IgD-negative memory B cell (primary cell): ENCODE measurements at regions not wholly inside any gene's neighbourhood (a gene's known extent, or its start where the extent isn't known, plus 50 kb on each side); places are given as distances from the start of the nearest gene placed in this dataset.

Experiments
- H3K27ac Mint-ChIP-seq, 3 donors: one replicate each; pipeline ENCODE4 v1.8.0; 2020 to 2022; ENCODE audit warnings: mild to moderate bottlenecking in 3 of 3, mixed read lengths in 3 of 3, moderate library complexity in 1 of 3
- H3K27me3 Mint-ChIP-seq: one replicate; pipeline ENCODE4 v1.8.0; 2021; ENCODE audit warnings: mixed read lengths
- H3K36me3 Mint-ChIP-seq: one replicate; pipeline ENCODE4 v1.8.0; 2020; ENCODE audit warnings: mild to moderate bottlenecking, mixed read lengths
- H3K4me1 Mint-ChIP-seq, 3 donors: one replicate each; pipeline ENCODE4 v1.8.0; 2020 to 2022; ENCODE audit warnings: mixed read lengths in 3 of 3, mild to moderate bottlenecking in 1 of 3
- H3K4me3 Mint-ChIP-seq, 4 donors: one replicate each; pipeline ENCODE4 v1.8.0; 2020 to 2022; ENCODE audit warnings: mild to moderate bottlenecking in 4 of 4, mixed read lengths in 4 of 4, moderate library complexity in 3 of 4
- H3K9me3 Mint-ChIP-seq, 3 donors: one replicate each; pipeline ENCODE4 v1.8.0; 2020 to 2021; ENCODE audit warnings: mixed read lengths in 3 of 3, mild to moderate bottlenecking in 1 of 3

GRCh38 chr3:194225988-194226663 is 90.2 kb downstream of the HES1 start:
- no peak overlapping the region for H3K4me3 Mint-ChIP-seq

GRCh38 chr3:194231929-194232832 is 96.2 kb downstream of the HES1 start:
- H3K4me3 Mint-ChIP-seq, result no peak overlapping the region
- peaks cover under 1 to 9% (median 4%) of the 10 kb centered on the region in 3 donors for H3K9me3 Mint-ChIP-seq
- H3K27me3 Mint-ChIP-seq, result peaks cover 16% of the 10 kb centered on the region
- no peak overlapping the region for H3K27ac Mint-ChIP-seq
- peaks cover under 1% of the 10 kb centered on the region for H3K36me3 Mint-ChIP-seq
- no peaks in the 10 kb centered on the region for H3K4me1 Mint-ChIP-seq

More at GRCh38 chr3:194225988-194226663, 90.2 kb downstream of the HES1 start:
- Mint-ChIP-seq H3K4me1 (peaks cover 0 to 10% (median 4%) of the 10 kb centered on the region in 3 donors), H3K9me3 (peaks cover 0 to 6% (median 5%) of the 10 kb centered on the region in 3 donors), H3K36me3 (peaks cover 2% of the 10 kb centered on the region), H3K27me3 (peaks cover 33% of the 10 kb centered on the region), H3K27ac (no peak overlapping the region)

GRCh38 chr3:194233150-194233549 is 97.2 kb downstream of the HES1 start:
- Mint-ChIP-seq H3K27ac (no peak overlapping the region), H3K4me3 (no peak overlapping the region), H3K4me1 (no peaks in the 10 kb centered on the region), H3K9me3 (peaks cover 0 to 11% (median 9%) of the 10 kb centered on the region in 3 donors), H3K36me3 (no peaks in the 10 kb centered on the region), H3K27me3 (peaks cover 16% of the 10 kb centered on the region)

GRCh38 chr3:194235160-194235559 is 99.2 kb downstream of the HES1 start:
- Mint-ChIP-seq H3K27me3 (peaks cover 15% of the 10 kb centered on the region), H3K36me3 (no peaks in the 10 kb centered on the region), H3K9me3 (peaks cover 0 to 9% (median 9%) of the 10 kb centered on the region in 3 donors), H3K27ac (no peak overlapping the region), H3K4me1 (no peaks in the 10 kb centered on the region), H3K4me3 (no peak overlapping the region)

GRCh38 chr3:194237110-194237509 is 101.2 kb downstream of the HES1 start:
- Mint-ChIP-seq H3K9me3 (peaks cover 0 to 9% (median 9%) of the 10 kb centered on the region in 3 donors), H3K4me3 (no peak overlapping the region), H3K27ac (no peak overlapping the region), H3K27me3 (peaks cover 10% of the 10 kb centered on the region), H3K4me1 (no peaks in the 10 kb centered on the region), H3K36me3 (no peaks in the 10 kb centered on the region)

GRCh38 chr3:194240766-194241165 is 104.8 kb downstream of the HES1 start:
- Mint-ChIP-seq H3K4me1 (no peaks in the 10 kb centered on the region), H3K4me3 (no peak overlapping the region), H3K36me3 (no peaks in the 10 kb centered on the region), H3K9me3 (peaks cover 0 to 9% (median 9%) of the 10 kb centered on the region in 3 donors), H3K27ac (peak overlapping the region in 1 of 3 donors; percentile 7), H3K27me3 (peaks cover 8% of the 10 kb centered on the region)

- Mint-ChIP-seq H3K36me3 (no peaks in the 10 kb centered on the region), H3K4me1 (no peaks in the 10 kb centered on the region), H3K9me3 (no peaks in the 10 kb centered on the region), H3K4me3 (no peak overlapping the region), H3K27ac (no peak overlapping the region), H3K27me3 (peaks cover 4% of the 10 kb centered on the region)
These were observed 107.4 kb downstream of the HES1 start for GRCh38 chr3:194243172-194243837.

GRCh38 chr3:194244167-194244566 is 107.0 kb downstream of the CPN2 start:
- H3K4me3 Mint-ChIP-seq, result no peak overlapping the region
- H3K4me1 Mint-ChIP-seq, result no peaks in the 10 kb centered on the region
- H3K36me3 Mint-ChIP-seq, result no peaks in the 10 kb centered on the region
- peak overlapping the region in 1 of 3 donors; percentile 73 for H3K27ac Mint-ChIP-seq
- peaks cover 3% of the 10 kb centered on the region for H3K27me3 Mint-ChIP-seq
- H3K9me3 Mint-ChIP-seq, result no peaks in the 10 kb centered on the region

GRCh38 chr3:194245474-194245873 is 105.7 kb downstream of the CPN2 start:
- Mint-ChIP-seq H3K4me3 (no peak overlapping the region), H3K27me3 (peaks cover 10% of the 10 kb centered on the region), H3K4me1 (no peaks in the 10 kb centered on the region), H3K36me3 (no peaks in the 10 kb centered on the region), H3K27ac (no peak overlapping the region), H3K9me3 (no peaks in the 10 kb centered on the region)

- Mint-ChIP-seq H3K27ac (no peak overlapping the region), H3K9me3 (no peaks in the 10 kb centered on the region), H3K4me1 (no peaks in the 10 kb centered on the region), H3K36me3 (no peaks in the 10 kb centered on the region), H3K4me3 (no peak overlapping the region), H3K27me3 (peaks cover 10% of the 10 kb centered on the region)
These were observed 105.1 kb downstream of the CPN2 start for GRCh38 chr3:194245975-194246561.

GRCh38 chr3:194246709-194247349 is 104.3 kb downstream of the CPN2 start:
- Mint-ChIP-seq H3K9me3 (no peaks in the 10 kb centered on the region), H3K36me3 (no peaks in the 10 kb centered on the region), H3K27ac (no peak overlapping the region), H3K27me3 (peaks cover 10% of the 10 kb centered on the region), H3K4me3 (no peak overlapping the region), H3K4me1 (no peaks in the 10 kb centered on the region)

GRCh38 chr3:194247350-194247740 is 103.8 kb downstream of the CPN2 start:
- Mint-ChIP-seq H3K9me3 (no peaks in the 10 kb centered on the region), H3K27ac (no peak overlapping the region), H3K27me3 (peaks cover 10% of the 10 kb centered on the region), H3K4me1 (no peaks in the 10 kb centered on the region), H3K4me3 (no peak overlapping the region), H3K36me3 (no peaks in the 10 kb centered on the region)

- H3K27ac Mint-ChIP-seq, result peak overlapping the region in 1 of 3 donors; percentile 11
- peaks cover 11% of the 10 kb centered on the region for H3K27me3 Mint-ChIP-seq
- peaks cover 0 to 6% (median 2%) of the 10 kb centered on the region in 3 donors for H3K4me1 Mint-ChIP-seq
- H3K9me3 Mint-ChIP-seq, result no peaks in the 10 kb centered on the region
- H3K36me3 Mint-ChIP-seq, result no peaks in the 10 kb centered on the region
- H3K4me3 Mint-ChIP-seq, result no peak overlapping the region
These were observed 101.6 kb downstream of the CPN2 start for GRCh38 chr3:194249323-194250097.
